GM19455 (cell line): ENCODE measurements at regions not wholly inside any gene's neighbourhood (a gene's known extent, or its start where the extent isn't known, plus 50 kb on each side); places are given as distances from the start of the nearest gene placed in this dataset.
A peak's percentile ranks its signal among the peaks of the same experiment; 100 is the strongest.
"Not testable (repeated sequence)": the region's sequence is repeated elsewhere in the genome, so short reads cannot be mapped to it uniquely, and the experiment has no call there.

Experiments
- ATAC-seq: cut with Tn5 transposase; IDR thresholded peaks from one replicate; pipeline ENCODE4 v1.9.1; 2021; ENCODE audit not compliant: unreplicated experiment

DNA sequence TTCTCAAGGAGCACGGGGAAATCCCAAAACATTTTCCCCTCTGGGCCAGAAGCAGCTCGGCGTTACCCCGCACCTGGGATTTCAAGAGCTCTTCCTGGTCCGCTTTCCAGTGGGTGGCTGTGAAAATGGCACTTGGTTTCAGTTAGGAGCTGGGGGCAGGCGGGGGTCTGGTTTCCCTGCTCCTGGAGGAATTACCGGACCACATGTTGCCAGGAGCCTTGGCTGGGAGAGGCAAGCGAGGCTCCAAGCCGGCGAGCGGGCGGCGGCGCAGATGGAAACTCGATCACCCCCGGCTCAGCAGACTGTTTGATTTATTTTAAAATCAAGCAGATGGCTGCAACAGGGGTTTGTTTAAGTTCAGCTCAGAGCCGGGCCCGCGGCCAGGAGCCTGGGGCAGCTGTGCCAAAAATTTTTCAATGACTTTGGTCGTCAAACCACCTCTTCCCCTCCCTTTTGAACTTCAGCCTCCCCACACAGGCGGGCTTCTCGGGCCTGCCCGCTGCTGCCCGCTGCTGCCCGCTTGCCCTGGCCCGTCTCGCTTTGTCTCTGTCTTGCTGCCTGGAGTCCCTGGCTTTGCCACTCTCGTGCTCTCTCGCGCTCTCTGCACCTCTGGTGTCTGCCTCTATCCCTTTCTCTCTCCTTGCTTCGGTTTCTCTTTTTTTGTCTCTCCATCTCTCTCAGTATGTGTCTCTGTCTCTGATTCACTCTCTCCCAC is 108.0 kb upstream of the CIBAR2 start:
- no peak for ATAC-seq

GRCh38 chr16:85220964-85221731 is 108.9 kb upstream of the CIBAR2 start:
- no peak for ATAC-seq

DNA sequence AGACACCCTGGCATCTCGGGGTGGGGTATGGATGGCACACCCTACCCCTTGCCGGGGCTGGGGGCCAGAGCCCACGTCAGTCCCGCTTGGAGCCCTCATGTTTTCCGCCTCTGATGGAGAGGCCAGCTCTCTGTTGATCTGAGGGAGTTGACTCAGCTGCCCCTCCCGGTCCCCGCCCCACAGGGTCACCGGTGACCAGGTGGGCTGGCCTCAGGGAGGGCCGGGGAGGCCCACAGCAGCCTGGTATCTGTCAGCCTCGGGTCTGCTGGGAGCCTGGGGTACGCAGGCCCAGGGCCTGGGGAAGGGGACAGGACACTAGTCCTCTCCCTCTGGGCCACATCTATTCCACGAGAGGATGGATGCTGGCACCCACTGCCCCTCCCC is 109.5 kb upstream of the CIBAR2 start:
- ATAC-seq: no peak

DNA sequence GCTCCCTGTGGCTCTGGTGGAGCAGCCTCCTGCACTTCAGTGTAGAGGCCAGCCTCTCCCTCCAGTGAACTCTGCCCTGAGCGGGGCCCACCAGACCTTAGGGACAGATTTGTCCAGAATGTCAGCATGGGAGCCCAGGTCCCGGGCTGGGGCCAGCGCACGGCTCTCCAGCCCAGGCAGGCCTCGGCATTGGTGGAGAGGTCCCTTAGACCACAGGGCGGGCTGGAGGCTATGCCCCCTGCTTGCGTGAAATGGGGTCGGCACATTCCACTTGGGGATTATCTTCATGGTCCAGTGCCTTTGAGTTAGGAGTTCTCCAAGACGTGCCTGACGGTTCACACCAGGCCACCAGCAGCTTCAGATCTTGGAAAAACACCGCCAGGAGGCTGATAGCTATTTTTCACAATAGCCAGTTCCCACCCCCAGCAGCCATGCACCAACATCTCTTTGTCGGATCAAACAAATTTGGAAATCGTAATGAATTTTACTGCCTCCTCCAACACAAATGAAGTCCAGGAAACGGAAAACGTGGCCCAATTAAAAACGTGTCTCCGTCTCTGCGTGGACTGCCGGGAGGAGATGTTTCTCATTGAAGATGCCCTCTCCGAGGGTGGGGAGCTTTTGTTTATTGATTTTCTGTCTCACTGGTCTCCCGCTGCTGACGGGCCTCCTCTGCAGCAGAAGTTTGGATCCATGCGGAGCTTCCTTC is 110.0 kb upstream of the CIBAR2 start:
- no peak for ATAC-seq

GRCh38 chr16:85225257-85225656 is 113.0 kb upstream of the CIBAR2 start:
- ATAC-seq: no peak

DNA sequence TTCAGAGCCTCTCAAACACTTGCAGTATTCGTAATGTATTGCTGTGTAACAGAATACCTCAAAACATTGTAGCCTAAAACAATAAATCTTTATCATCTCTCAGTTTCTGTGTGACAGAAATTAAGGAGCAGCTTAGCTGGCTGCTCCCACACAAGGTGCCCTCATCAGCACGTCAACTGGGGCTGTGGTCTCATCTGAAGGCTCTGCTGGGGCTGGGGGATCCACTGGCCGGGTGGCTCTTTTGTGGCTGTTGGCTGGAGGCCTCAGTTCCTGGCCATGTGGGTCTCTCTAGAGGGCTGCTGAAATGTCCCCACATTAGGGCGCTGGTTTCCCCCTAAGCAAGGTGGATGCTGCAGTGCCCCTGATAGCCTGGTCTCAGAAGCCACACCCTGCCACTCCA is 113.4 kb upstream of the CIBAR2 start:
- ATAC-seq: no peak

DNA sequence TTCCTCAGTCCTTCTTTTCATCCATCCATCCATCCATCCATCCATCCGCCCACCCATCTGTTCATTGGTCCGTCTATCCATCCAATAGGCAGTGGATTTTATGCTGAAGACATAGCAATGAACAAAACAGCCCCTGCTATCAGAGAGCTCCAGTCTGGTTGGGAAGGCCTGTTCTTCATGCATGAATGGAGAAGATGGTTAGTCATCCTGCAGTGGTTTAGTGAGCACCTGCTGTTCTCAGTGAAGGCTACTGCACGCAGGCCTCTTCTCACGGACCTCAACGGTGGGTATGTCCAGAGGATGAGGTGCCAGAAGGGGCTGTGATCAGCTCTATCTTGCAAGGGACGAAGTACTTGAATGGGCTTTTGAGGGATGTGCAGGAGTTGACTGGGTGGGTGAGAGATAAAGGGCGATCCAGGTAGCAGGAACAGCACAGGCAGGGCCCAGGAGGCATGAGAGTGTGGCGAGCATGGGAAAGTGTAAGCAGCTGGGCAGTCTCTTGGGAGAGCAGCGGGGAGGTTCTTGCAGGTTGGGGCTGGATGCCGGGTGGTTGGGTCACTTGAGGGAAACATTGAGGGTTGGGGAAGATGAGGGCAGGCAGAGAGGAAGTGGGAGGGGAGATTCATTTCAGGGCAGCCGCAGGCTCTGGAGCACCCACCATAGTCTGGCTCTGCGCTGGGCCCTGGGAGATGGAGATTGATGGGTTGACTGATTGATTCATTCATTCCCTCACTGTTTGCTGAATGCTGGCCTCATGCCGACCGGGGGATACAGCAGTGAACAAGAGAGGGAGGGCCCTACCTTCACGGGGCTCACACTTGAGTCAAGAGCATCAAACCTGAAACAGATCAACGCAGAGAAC is 115.0 kb upstream of the CIBAR2 start:
- peak; percentile 67 for ATAC-seq

GRCh38 chr16:85227946-85228862 is 115.9 kb upstream of the CIBAR2 start:
- no peak for ATAC-seq

GRCh38 chr16:85228970-85229430 is 116.7 kb upstream of the CIBAR2 start:
- no peak for ATAC-seq

- ATAC-seq: no peak
Observed at GRCh38 chr16:85229869-85230462, 117.7 kb upstream of the CIBAR2 start.

GRCh38 chr16:85230764-85231383 is 118.6 kb upstream of the CIBAR2 start:
- ATAC-seq: not testable (repeated sequence)

DNA sequence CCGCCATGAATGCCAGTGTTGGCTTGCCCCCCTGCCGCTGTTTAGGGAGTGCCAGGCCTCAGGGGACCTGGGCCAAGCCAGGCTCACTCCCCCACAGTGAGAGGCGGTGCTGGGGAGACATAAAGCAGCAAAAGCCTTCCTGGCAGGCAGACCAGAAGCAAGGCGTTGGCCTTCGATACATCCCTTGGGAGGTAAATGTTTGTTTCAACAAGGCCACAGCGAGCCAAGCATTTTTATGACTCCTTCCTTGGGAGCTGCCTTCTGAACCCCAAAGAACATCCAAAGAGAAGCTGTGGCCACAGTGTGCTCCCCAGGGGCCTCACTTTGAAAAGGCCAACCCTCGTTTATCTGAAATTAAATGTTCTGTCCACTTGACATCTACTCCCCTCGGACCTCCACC is 119.7 kb upstream of the CIBAR2 start:
- no peak for ATAC-seq

- ATAC-seq: no peak
Observed at GRCh38 chr16:85232369-85233142, 120.3 kb upstream of the CIBAR2 start.

DNA sequence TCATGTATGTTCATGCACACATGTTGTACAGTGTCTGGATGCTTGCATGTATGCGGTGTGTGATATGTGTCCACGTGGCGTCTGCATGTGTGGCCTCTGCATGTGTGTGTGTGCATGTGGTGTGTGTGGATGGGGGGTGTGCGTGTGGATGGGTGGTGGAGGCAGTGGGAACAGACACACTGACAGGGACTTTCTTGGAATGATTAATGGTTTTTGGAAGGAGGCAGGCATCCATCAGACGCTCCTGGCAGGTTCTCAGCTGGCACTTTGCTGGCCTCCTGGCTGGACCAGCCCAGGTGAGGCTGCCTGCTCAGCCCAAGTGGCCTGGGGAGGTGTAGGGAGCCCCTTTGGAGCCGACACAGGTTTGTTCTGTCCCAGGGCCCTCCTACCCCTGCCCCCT is 121.2 kb upstream of the CIBAR2 start:
- ATAC-seq: no peak

DNA sequence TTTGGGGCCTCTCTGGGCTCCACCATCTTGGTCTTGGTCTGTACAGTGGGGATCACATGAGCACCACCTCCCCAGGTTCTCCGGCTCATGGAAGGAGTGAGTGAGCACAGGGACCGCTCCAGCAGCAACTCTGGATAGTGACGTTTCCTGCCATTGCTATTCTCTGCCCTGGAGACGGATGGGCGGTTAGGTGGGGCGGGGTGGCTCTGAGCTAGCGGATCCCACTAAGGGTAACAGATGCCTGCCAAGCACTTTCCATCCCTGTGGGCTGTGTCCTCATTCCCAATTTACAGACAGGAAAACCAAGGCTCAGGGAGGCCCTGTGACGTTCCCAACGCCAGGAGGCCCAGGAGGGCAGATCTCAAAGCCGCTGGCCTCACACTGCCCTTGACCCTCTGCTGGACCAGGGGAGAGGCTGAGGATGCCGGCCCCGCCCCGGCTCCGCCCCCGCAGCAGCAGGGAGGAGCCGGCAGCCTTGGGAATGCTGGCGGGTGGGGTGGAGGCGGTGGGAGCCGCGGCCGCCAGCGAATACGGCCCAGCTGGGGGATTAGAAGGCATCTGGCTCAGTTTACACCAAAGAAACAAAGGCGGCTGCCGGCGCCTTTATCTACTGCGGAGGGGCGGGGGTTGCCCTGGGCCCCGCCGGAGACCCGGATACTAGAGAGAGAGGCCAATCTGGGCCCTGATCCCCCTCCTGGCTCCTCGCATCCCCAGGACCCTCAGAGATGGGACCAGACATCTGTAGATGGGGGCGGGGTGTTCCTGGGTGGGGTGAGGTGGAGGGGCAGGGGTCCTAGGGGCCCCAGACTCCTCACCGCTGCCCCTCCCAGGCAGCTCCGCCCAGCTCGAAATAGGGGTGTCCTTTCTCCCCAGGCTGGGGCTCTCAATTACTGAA is 122.3 kb upstream of the CIBAR2 start:
- no peak for ATAC-seq

DNA sequence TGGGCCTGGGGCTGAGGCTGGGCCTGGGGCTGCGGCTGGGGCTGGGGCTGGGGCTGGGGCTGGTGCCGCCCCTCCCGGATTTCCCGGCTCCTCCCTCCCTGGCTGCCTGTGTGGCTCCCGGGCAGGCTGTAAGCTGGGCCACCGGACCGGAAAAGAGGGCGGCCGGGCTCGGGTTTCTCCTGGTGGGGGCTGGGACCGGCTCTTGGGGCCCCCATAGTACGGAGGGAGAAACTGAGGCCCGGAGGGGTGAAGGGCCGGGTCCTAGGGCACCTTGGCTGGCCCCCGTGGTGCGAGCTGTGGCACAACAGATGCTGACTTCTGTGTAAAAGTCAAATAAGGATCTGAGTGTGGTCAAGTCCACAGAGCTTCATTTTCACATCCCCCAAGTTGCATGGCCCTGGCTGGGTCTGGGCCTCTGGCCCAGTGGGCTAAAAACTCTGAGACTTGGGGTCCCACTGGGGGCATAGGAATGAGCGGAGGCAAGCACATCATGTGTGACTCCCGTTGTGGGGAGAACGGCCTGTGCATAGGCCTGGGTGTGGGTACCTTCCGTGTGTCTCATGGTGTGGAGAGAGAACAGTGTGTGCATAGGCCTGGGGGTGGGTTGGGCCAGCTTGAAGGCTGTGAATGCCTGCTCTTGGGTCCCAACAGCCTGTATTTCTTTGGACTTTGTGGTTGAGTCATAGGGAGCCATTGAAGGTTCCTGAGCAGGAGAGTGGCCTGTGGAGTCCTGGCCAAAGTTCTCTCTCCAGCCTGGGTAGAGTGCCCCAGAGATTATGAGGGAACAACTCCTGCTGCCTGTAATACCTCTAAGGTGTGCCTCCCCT is 123.9 kb upstream of the CIBAR2 start:
- ATAC-seq: peak; percentile 47

DNA sequence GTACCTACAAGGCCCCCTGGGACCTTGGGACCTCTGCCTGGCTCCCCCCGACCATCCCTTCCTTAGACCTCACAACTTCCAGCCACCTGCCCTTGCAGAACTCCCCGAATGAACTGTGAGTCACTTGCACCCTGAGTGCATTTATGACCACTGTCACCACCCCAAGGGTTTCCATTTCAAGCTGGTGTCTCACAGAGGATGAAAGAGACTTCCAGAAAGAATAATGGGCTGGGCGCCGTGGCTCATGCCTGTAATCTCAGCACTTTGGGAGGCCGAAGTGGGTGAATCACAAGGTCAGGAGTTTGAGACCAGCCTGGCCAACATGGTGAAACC is 124.5 kb upstream of the CIBAR2 start:
- no peak for ATAC-seq
